ENCODE measurements at regions not wholly inside any gene's neighbourhood (a gene's known extent, or its start where the extent isn't known, plus 50 kb on each side); places are given as distances from the start of the nearest gene placed in this dataset.

DNA sequence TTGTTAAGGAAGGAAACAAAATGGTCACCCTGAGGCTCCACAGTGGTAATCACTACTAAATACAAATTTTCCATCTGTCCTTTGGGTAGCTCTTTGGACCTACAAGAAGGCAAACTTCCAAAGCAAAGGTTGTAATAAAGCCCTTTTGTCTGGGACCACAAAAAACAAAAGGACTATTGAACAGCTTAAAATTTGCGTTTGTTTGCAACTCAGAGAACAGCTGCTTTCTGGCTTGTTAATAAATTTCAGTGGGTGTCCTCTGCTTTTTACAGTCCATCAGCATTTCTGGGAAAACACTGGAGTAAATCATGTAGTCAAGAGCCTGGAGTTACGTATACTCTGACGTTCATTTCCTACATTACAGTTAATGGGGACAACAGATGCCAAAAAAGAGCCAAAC lies 439.7 kb upstream of the DIAPH2 start:
- Histone ChIP-seq H3K27ac (no peak overlapping the region), H3K36me3 (no peaks in the 10 kb centered on the region), H3K27me3 (ENCODE audit: insufficient read depth, low read depth, severe bottlenecking) (peaks cover 24% of the 10 kb centered on the region), H3K9me3 (ENCODE audit: severe bottlenecking) (no peaks in the 10 kb centered on the region), H3K4me3 (ENCODE audit: low read depth, low read length) (no peak overlapping the region)
- DNase-seq = no peak
- TF ChIP-seq, protein P1, sequence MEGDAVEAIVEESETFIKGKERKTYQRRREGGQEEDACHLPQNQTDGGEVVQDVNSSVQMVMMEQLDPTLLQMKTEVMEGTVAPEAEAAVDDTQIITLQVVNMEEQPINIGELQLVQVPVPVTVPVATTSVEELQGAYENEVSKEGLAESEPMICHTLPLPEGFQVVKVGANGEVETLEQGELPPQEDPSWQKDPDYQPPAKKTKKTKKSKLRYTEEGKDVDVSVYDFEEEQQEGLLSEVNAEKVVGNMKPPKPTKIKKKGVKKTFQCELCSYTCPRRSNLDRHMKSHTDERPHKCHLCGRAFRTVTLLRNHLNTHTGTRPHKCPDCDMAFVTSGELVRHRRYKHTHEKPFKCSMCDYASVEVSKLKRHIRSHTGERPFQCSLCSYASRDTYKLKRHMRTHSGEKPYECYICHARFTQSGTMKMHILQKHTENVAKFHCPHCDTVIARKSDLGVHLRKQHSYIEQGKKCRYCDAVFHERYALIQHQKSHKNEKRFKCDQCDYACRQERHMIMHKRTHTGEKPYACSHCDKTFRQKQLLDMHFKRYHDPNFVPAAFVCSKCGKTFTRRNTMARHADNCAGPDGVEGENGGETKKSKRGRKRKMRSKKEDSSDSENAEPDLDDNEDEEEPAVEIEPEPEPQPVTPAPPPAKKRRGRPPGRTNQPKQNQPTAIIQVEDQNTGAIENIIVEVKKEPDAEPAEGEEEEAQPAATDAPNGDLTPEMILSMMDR (IDR thresholded peaks at IDR 0.05; ENCODE audit: low read depth, low read length) = no peak

DNA sequence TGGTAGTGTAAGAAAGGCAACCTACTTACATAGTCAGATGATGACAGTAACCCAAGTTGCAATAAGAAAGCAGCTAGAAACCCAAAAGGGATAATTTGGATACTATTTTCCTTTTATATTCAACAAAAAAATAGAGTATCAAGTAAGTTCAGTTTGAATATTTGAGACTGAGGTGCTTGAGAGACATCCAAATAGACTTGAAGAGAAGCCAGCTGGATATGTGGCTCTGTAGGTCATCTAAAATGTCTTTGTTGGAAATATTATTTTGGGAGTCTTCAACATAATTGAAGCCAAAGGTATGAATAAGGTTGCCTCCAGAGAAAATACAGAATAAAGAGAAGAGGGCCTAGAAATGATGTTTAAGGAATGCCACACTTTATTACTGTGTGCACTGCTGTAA lies 438.2 kb upstream of the DIAPH2 start:
- TF ChIP-seq, protein P1 (IDR thresholded peaks at IDR 0.05; ENCODE audit: low read depth, low read length) = no peak
- H3K27me3 ChIP-seq (ENCODE audit: insufficient read depth, low read depth, severe bottlenecking) = peaks cover 13% of the 10 kb centered on the region
- H3K4me3 ChIP-seq (ENCODE audit: low read depth, low read length) = no peak overlapping the region
- H3K36me3 ChIP-seq = no peaks in the 10 kb centered on the region
- no peak for DNase-seq
- H3K27ac ChIP-seq = no peak overlapping the region
- H3K9me3 ChIP-seq (ENCODE audit: severe bottlenecking) = no peaks in the 10 kb centered on the region
